ENCODE measurements at regions not wholly inside any gene's neighbourhood (a gene's known extent, or its start where the extent isn't known, plus 50 kb on each side); places are given as distances from the start of the nearest gene placed in this dataset.

GRCh38 chr1:95504321-95504720 lies 270.3 kb downstream of the RWDD3 start:
- H3K4me1 ChIP-seq (ENCODE audit: control insufficient read depth, extremely low read depth, insufficient read depth, low read length) = no peaks in the 10 kb centered on the region
- no peaks in the 10 kb centered on the region for H3K9me1 ChIP-seq (ENCODE audit: control insufficient read depth, extremely low read depth, insufficient read depth, low read length)
- no peak overlapping the region for H3K4me3 ChIP-seq (ENCODE audit: control insufficient read depth in 2 of 3, extremely low read depth in 1 of 3, insufficient read depth in 2 of 3, low read depth in 1 of 3, low read length in 3 of 3)
- DNase-seq (ENCODE audit: low read depth, low spot score) (no peak), FAIRE-seq (no peak)
- H3K27me3 ChIP-seq (ENCODE audit: control insufficient read depth, extremely low read depth, insufficient read depth, low read length) = no peaks in the 10 kb centered on the region
- no peaks in the 10 kb centered on the region for H4K20me1 ChIP-seq (ENCODE audit: control insufficient read depth, extremely low read depth, insufficient read depth, low read length)
- H3K36me3 ChIP-seq (ENCODE audit: control insufficient read depth in 2 of 2, extremely low read depth in 1 of 2, insufficient read depth in 2 of 2, low read length in 2 of 2) = no peaks in the 10 kb centered on the region
- H3K9ac ChIP-seq (ENCODE audit: control insufficient read depth, extremely low read depth, insufficient read depth, low read length) = no peak overlapping the region
- no peaks in the 10 kb centered on the region for H3K79me2 ChIP-seq (ENCODE audit: control insufficient read depth, insufficient read depth, low read length)
- dilution Hi-C loops (cut with MboI; ENCODE audit: extremely low pct_ligation_motif_present, low sequenced_read_pairs) = no loop called here
- H3K4me2 ChIP-seq (ENCODE audit: control insufficient read depth, extremely low read depth, insufficient read depth, low read depth, low read length) = no peak overlapping the region
- no peaks in the 10 kb centered on the region for H3K9me3 ChIP-seq (ENCODE audit: control insufficient read depth, low read depth, low read length)
- TF ChIP-seq EZH2 (IDR thresholded peaks at IDR 0.05; ENCODE audit: low read length) = no peak
- TF ChIP-seq CTCF (optimal IDR thresholded peaks at IDR 0.05 in 1 of 3, IDR thresholded peaks at IDR 0.05 in 1 of 3, conservative IDR thresholded peaks at IDR 0.05 in 1 of 3; ENCODE audit: extremely low read depth in 1 of 3, insufficient read depth in 2 of 3, low read length in 3 of 3) = no peak
- H3K27ac ChIP-seq (ENCODE audit: control insufficient read depth, insufficient read depth, low read length) = no peak overlapping the region
- H2AFZ ChIP-seq (ENCODE audit: control insufficient read depth, low read length) = no peak overlapping the region

- Histone ChIP-seq H3K79me2 (ENCODE audit: control insufficient read depth, insufficient read depth, low read length) (no peaks in the 10 kb centered on the region), H3K9me1 (ENCODE audit: control insufficient read depth, extremely low read depth, insufficient read depth, low read length) (no peaks in the 10 kb centered on the region), H3K36me3 (ENCODE audit: control insufficient read depth in 2 of 2, extremely low read depth in 1 of 2, insufficient read depth in 2 of 2, low read length in 2 of 2) (no peaks in the 10 kb centered on the region), H3K27me3 (ENCODE audit: control insufficient read depth, extremely low read depth, insufficient read depth, low read length) (no peaks in the 10 kb centered on the region), H2AFZ (ENCODE audit: control insufficient read depth, low read length) (no peak overlapping the region), H3K4me2 (ENCODE audit: control insufficient read depth, extremely low read depth, insufficient read depth, low read depth, low read length) (no peak overlapping the region), H3K27ac (ENCODE audit: control insufficient read depth, insufficient read depth, low read length) (no peak overlapping the region), H3K9me3 (ENCODE audit: control insufficient read depth, low read depth, low read length) (no peaks in the 10 kb centered on the region), H3K4me3 (ENCODE audit: control insufficient read depth in 2 of 3, extremely low read depth in 1 of 3, insufficient read depth in 2 of 3, low read depth in 1 of 3, low read length in 3 of 3) (no peak overlapping the region), H3K4me1 (ENCODE audit: control insufficient read depth, extremely low read depth, insufficient read depth, low read length) (no peaks in the 10 kb centered on the region), H4K20me1 (ENCODE audit: control insufficient read depth, extremely low read depth, insufficient read depth, low read length) (no peaks in the 10 kb centered on the region), H3K9ac (ENCODE audit: control insufficient read depth, extremely low read depth, insufficient read depth, low read length) (no peak overlapping the region)
- dilution Hi-C loops (cut with MboI; ENCODE audit: extremely low pct_ligation_motif_present, low sequenced_read_pairs) = no loop called here
- no peak for TF ChIP-seq EZH2 (IDR thresholded peaks at IDR 0.05; ENCODE audit: low read length)
- no peak for TF ChIP-seq CTCF (optimal IDR thresholded peaks at IDR 0.05 in 1 of 3, IDR thresholded peaks at IDR 0.05 in 1 of 3, conservative IDR thresholded peaks at IDR 0.05 in 1 of 3; ENCODE audit: extremely low read depth in 1 of 3, insufficient read depth in 2 of 3, low read length in 3 of 3)
- FAIRE-seq = no peak
- no peak for DNase-seq (ENCODE audit: low read depth, low spot score)
Observed at GRCh38 chr1:95506736-95507414, 272.9 kb downstream of the RWDD3 start.

Data from keratinocyte (primary cell).